Stimulated activated naive CD8-positive, alpha-beta T cell treated with anti-CD3 and anti-CD28 coated beads, Interleukin-15, Interleukin-2, amounts not matched to agents 100 ng/mL and 50 ng/mL, for 24 hours (primary cell): ENCODE measurements at regions not wholly inside any gene's neighbourhood (a gene's known extent, or its start where the extent isn't known, plus 50 kb on each side); places are given as distances from the start of the nearest gene placed in this dataset.

ENCODE experiments used
- H3K27ac Mint-ChIP-seq: one replicate; pipeline ENCODE4 v1.8.0; 2021; ENCODE audit warnings: mild to moderate bottlenecking, mixed read lengths
- H3K27me3 Mint-ChIP-seq: one replicate; pipeline ENCODE4 v1.8.0; 2021; ENCODE audit warnings: mixed read lengths
- H3K36me3 Mint-ChIP-seq: one replicate; pipeline ENCODE4 v1.8.0; 2021; ENCODE audit warnings: low read depth, mixed read lengths
- H3K4me1 Mint-ChIP-seq: one replicate; pipeline ENCODE4 v1.8.0; 2021; ENCODE audit warnings: low read depth, mixed read lengths
- H3K4me3 Mint-ChIP-seq: one replicate; pipeline ENCODE4 v1.8.0; 2021; ENCODE audit warnings: mild to moderate bottlenecking, mixed read lengths
- H3K9me3 Mint-ChIP-seq: one replicate; pipeline ENCODE4 v1.8.0; 2021; ENCODE audit warnings: mixed read lengths

- Mint-ChIP-seq H3K4me3 (no peak overlapping the region), H3K4me1 (no peaks in the 10 kb centered on the region), H3K9me3 (no peaks in the 10 kb centered on the region), H3K27me3 (no peaks in the 10 kb centered on the region), H3K27ac (no peak overlapping the region), H3K36me3 (no peaks in the 10 kb centered on the region)
Measured at GRCh38 chr21:41010101-41010435, 157.9 kb upstream of the BACE2 start.

GRCh38 chr21:41011098-41011731, 156.7 kb upstream of the BACE2 start:
- no peak overlapping the region for H3K27ac Mint-ChIP-seq
- no peaks in the 10 kb centered on the region for H3K27me3 Mint-ChIP-seq
- H3K9me3 Mint-ChIP-seq = no peaks in the 10 kb centered on the region

DNA sequence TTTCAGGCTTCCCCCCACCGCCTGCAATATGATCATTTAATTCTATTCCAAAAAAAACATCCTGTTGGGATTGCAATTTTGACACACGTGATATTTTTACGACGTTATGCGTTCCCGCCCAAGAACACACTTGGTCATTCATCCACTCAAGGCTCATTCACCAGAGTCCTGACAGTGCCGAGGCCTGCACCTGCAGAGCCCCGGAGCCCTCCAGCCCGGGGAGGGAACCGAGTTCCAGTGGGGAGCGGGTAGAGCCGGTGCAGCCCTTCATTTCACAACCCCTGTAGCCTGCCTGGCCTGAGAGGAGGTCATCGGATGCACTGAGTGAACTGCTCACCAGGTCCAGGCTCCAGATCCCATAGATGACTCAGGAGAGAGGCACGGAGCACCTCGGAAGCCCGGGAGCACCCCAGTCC, 156.0 kb upstream of the BACE2 start:
- Mint-ChIP-seq H3K27me3 (no peaks in the 10 kb centered on the region), H3K4me1 (no peaks in the 10 kb centered on the region), H3K4me3 (no peak overlapping the region), H3K27ac (no peak overlapping the region), H3K36me3 (no peaks in the 10 kb centered on the region), H3K9me3 (no peaks in the 10 kb centered on the region)

More at GRCh38 chr21:41011098-41011731, 156.7 kb upstream of the BACE2 start:
- H3K4me1 Mint-ChIP-seq = no peaks in the 10 kb centered on the region
- H3K4me3 Mint-ChIP-seq = no peak overlapping the region
- H3K36me3 Mint-ChIP-seq = no peaks in the 10 kb centered on the region

DNA sequence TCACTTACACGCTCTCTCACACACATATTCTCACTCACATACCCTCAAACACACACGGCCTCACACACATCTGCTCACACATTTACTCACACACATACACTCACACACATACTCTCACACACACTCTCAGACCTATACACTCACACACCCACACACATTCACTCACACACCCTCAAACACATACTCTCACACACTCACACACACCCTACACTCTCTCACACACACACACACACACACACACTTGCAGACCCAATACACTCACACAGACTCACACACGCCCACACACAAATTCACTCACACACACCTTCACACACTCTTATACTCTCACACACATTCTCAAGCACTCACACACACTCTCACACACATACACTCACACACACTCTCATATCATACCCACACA, 155.5 kb upstream of the BACE2 start:
- no peak overlapping the region for H3K27ac Mint-ChIP-seq
- H3K4me1 Mint-ChIP-seq = no peaks in the 10 kb centered on the region
- no peaks in the 10 kb centered on the region for H3K27me3 Mint-ChIP-seq
- no peaks in the 10 kb centered on the region for H3K9me3 Mint-ChIP-seq
- H3K36me3 Mint-ChIP-seq = no peaks in the 10 kb centered on the region
- H3K4me3 Mint-ChIP-seq = no peak overlapping the region

DNA sequence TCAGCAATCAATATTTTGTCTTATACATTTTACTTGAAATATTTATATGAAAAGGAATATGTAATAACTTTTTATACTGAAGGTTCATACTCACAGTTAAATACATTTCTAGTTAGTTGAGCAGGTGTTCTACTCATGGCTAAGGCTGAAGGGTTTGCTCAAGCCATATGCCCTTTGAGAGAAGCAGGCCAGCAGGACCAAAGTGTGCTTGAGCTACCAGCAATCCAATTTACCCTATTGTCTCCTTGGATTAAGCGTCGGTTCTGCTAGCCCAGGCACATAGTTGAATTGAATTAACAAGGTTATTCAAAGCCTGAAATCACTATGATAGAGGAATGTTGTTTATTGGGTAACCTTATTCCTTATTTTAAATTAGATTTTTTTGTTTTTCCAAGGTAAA, 151.5 kb upstream of the BACE2 start:
- no peaks in the 10 kb centered on the region for H3K4me1 Mint-ChIP-seq
- H3K27me3 Mint-ChIP-seq = peaks cover 11% of the 10 kb centered on the region
- no peak overlapping the region for H3K4me3 Mint-ChIP-seq
- no peaks in the 10 kb centered on the region for H3K36me3 Mint-ChIP-seq
- H3K27ac Mint-ChIP-seq = no peak overlapping the region
- H3K9me3 Mint-ChIP-seq = no peaks in the 10 kb centered on the region

GRCh38 chr21:41018431-41018830, 149.5 kb upstream of the BACE2 start:
- Mint-ChIP-seq H3K9me3 (no peaks in the 10 kb centered on the region), H3K4me3 (no peak overlapping the region), H3K27me3 (peaks cover 15% of the 10 kb centered on the region), H3K27ac (no peak overlapping the region), H3K36me3 (no peaks in the 10 kb centered on the region), H3K4me1 (no peaks in the 10 kb centered on the region)

DNA sequence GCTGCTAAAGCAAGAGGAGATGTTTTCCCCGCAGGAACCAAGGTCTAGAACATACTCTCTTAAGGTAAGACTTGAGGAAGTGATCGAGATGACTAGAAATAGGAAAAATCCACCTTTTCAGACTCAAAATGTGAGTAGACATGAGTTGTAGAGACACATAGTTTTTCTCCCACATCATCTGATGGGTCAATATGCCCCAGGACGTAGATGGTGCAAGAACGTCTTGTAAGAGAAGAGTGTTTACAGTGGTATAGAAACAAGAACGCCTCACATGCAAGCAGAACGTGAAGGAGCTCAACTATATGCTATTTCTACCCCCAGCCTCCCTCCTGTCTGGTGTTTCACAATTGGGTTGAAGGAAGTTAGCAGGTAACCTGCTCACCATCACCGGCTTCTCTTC, 144.0 kb upstream of the BACE2 start:
- Mint-ChIP-seq H3K27me3 (peaks cover 9% of the 10 kb centered on the region), H3K4me1 (no peaks in the 10 kb centered on the region), H3K9me3 (no peaks in the 10 kb centered on the region)

GRCh38 chr21:41024341-41024740, 143.6 kb upstream of the BACE2 start:
- peaks cover 9% of the 10 kb centered on the region for H3K27me3 Mint-ChIP-seq
- no peaks in the 10 kb centered on the region for H3K4me1 Mint-ChIP-seq
- H3K36me3 Mint-ChIP-seq = no peaks in the 10 kb centered on the region
- H3K9me3 Mint-ChIP-seq = no peaks in the 10 kb centered on the region
- no peak overlapping the region for H3K27ac Mint-ChIP-seq
- H3K4me3 Mint-ChIP-seq = no peak overlapping the region

More for the DNA sequence above, 144.0 kb upstream of the BACE2 start:
- Mint-ChIP-seq H3K27ac (no peak overlapping the region), H3K4me3 (no peak overlapping the region), H3K36me3 (no peaks in the 10 kb centered on the region)

DNA sequence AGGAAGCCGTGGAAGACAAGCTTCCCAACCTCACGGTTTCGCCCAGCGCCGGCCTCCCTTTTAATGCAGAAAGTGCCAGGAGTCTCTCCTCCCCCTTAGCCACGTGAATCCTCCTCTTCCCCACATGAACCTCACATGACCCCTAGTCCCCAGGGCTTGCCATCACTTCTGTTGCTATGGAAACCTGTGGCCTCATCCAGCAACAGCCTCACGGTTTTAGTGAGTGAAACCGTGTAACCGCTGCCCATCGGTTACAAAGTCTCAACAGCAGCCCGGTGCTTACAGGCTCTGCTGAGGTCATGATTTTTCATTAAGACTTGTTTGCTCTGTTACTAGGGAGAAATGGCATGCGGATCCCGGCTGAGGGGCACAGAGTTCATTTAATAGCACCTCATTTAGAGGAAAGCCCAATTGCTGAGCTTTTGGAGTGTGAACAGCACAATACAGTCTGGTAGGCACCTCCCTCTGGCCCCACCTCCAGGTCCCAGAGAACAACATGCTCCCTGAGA, 143.2 kb upstream of the BACE2 start:
- Mint-ChIP-seq H3K27ac (no peak overlapping the region), H3K9me3 (no peaks in the 10 kb centered on the region), H3K4me3 (no peak overlapping the region), H3K36me3 (no peaks in the 10 kb centered on the region), H3K27me3 (peaks cover 9% of the 10 kb centered on the region), H3K4me1 (no peaks in the 10 kb centered on the region)

DNA sequence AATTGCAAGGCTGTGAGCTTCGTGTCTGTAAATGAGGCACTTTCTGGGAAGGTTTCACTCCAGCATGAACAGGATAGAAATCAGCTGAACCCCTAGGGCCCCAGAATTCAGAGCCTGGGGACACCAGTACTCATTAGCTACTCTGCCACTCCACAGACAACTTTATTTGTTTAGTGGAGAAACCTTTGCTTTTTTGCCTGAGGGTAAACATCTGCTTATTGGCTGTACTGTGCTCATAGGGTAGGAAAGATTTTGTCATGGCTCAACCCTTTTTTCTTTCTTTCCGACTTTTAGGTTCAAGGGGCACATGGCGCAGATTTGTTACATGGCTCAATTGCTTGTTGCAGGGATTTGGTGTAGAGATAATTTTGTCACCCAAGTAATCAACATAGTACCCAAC, 138.4 kb upstream of the BACE2 start:
- H3K27me3 Mint-ChIP-seq = peaks cover 21% of the 10 kb centered on the region
- H3K36me3 Mint-ChIP-seq = no peaks in the 10 kb centered on the region
- no peak overlapping the region for H3K4me3 Mint-ChIP-seq
- no peak overlapping the region for H3K27ac Mint-ChIP-seq
- H3K9me3 Mint-ChIP-seq = no peaks in the 10 kb centered on the region
- H3K4me1 Mint-ChIP-seq = no peaks in the 10 kb centered on the region

DNA sequence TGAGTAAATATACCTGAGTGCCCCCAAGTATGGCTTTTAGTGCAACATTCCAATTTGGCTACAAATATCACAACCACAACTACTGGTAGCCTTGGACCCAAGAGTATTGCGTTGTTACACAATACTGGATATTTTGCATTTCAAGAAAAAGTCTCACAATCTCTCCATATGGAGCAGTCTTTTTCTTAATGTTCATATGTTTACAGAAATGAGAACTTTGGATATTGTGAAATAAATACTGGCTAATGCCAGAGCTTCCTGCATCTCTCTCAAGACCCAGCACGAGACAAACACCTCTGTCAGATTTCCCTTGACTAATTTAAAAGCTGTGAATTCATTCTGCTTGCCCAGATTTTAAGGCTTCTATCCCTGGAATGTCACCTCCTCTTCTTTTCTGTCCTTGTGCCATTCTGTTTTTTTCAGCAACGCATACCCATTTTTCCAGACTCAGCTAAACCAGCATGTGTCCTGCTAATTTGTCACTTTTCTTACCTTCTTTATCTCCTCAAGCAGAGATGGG, 136.2 kb upstream of the BACE2 start:
- H3K27me3 Mint-ChIP-seq = peaks cover 22% of the 10 kb centered on the region
- no peaks in the 10 kb centered on the region for H3K4me1 Mint-ChIP-seq
- no peak overlapping the region for H3K4me3 Mint-ChIP-seq

GRCh38 chr21:41032541-41032940, 135.4 kb upstream of the BACE2 start:
- no peak overlapping the region for H3K27ac Mint-ChIP-seq
- H3K4me3 Mint-ChIP-seq = no peak overlapping the region
- H3K36me3 Mint-ChIP-seq = no peaks in the 10 kb centered on the region
- H3K4me1 Mint-ChIP-seq = no peaks in the 10 kb centered on the region
- peaks cover 24% of the 10 kb centered on the region for H3K27me3 Mint-ChIP-seq
- H3K9me3 Mint-ChIP-seq = no peaks in the 10 kb centered on the region

More for the DNA sequence above, 136.2 kb upstream of the BACE2 start:
- Mint-ChIP-seq H3K9me3 (no peaks in the 10 kb centered on the region), H3K36me3 (no peaks in the 10 kb centered on the region), H3K27ac (no peak overlapping the region)

DNA sequence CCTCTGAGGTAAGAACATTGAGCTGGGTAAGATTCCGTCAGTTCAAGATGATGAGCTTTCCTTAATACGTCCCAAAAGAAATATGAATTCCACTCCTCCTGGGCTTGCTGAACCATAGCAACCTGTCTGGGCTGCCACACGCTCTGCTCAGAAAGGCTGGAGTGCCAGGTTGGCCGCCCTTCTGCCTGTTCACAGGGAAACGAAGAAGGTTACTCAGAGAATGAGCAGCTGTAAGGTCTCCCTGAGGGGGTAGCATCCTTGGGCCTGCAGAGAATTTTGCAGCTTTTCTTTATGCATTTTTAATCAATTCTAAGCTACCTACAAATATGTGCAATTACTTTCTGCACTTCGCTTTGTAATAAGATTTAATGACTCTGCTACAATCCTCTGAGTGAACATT, 130.7 kb upstream of the BACE2 start:
- Mint-ChIP-seq H3K36me3 (no peaks in the 10 kb centered on the region), H3K4me1 (no peaks in the 10 kb centered on the region), H3K27me3 (peaks cover 16% of the 10 kb centered on the region)

GRCh38 chr21:41037936-41038335, 130.0 kb upstream of the BACE2 start:
- H3K27ac Mint-ChIP-seq = no peak overlapping the region
- no peaks in the 10 kb centered on the region for H3K4me1 Mint-ChIP-seq
- peaks cover 12% of the 10 kb centered on the region for H3K27me3 Mint-ChIP-seq
- H3K4me3 Mint-ChIP-seq = no peak overlapping the region
- H3K36me3 Mint-ChIP-seq = no peaks in the 10 kb centered on the region
- H3K9me3 Mint-ChIP-seq = no peaks in the 10 kb centered on the region

More for the DNA sequence above, 130.7 kb upstream of the BACE2 start:
- no peak overlapping the region for H3K4me3 Mint-ChIP-seq
- no peaks in the 10 kb centered on the region for H3K9me3 Mint-ChIP-seq
- no peak overlapping the region for H3K27ac Mint-ChIP-seq

GRCh38 chr21:41043014-41043413, 124.9 kb upstream of the BACE2 start:
- Mint-ChIP-seq H3K36me3 (no peaks in the 10 kb centered on the region), H3K9me3 (no peaks in the 10 kb centered on the region), H3K27ac (no peak overlapping the region), H3K4me1 (no peaks in the 10 kb centered on the region), H3K27me3 (peaks cover 8% of the 10 kb centered on the region), H3K4me3 (no peak overlapping the region)
